NT2/D1 (cell line): ENCODE measurements at regions not wholly inside any gene's neighbourhood (a gene's known extent, or its start where the extent isn't known, plus 50 kb on each side); places are given as distances from the start of the nearest gene placed in this dataset.

Source experiments
- DNase-seq: peaks from one replicate; pipeline ENCODE4 v3.0.0-alpha.2; 2011; ENCODE audit warnings: low read depth, low spot score
- H3K27me3 ChIP-seq: 2 replicates; pipeline ENCODE4 v1.6.0; 2011; ENCODE audit warnings: mild to moderate bottlenecking; ENCODE audit not compliant: insufficient read length, insufficient read depth
- H3K36me3 ChIP-seq: 2 replicates; pipeline ENCODE4 v1.6.1; 2011; ENCODE audit warnings: mild to moderate bottlenecking, low read length, mixed read lengths; ENCODE audit not compliant: insufficient read depth, insufficient read length
- H3K4me1 ChIP-seq: 2 replicates; pipeline ENCODE4 v1.5.1; 2011; ENCODE audit not compliant: insufficient read depth, insufficient read length
- H3K4me3 ChIP-seq: 2 replicates; pipeline ENCODE4 v1.5.1; 2011; ENCODE audit warnings: low read depth; ENCODE audit not compliant: insufficient read length
- H3K9ac ChIP-seq: 2 replicates; pipeline ENCODE4 v1.6.0; 2011; ENCODE audit warnings: low read depth; ENCODE audit not compliant: insufficient read length
- H3K9me3 ChIP-seq: 2 replicates; pipeline ENCODE4 v1.5.1; 2011; ENCODE audit warnings: mild to moderate bottlenecking, low read length; ENCODE audit not compliant: insufficient read depth
- SUZ12 ChIP-seq: IDR thresholded peaks from 2 replicates; pipeline ENCODE4 v1.6.1; 2011; ENCODE audit not compliant: insufficient read length, insufficient read depth; ENCODE audit errors: extremely low read depth
- YY1 ChIP-seq: IDR thresholded peaks from 2 replicates; pipeline ENCODE4 v1.6.1; 2011; ENCODE audit not compliant: insufficient read length, insufficient read depth
- ZNF274 ChIP-seq: IDR thresholded peaks from 2 replicates; pipeline ENCODE4 v1.6.1; 2011; ENCODE audit warnings: mild to moderate bottlenecking, low read depth, low read length

DNA sequence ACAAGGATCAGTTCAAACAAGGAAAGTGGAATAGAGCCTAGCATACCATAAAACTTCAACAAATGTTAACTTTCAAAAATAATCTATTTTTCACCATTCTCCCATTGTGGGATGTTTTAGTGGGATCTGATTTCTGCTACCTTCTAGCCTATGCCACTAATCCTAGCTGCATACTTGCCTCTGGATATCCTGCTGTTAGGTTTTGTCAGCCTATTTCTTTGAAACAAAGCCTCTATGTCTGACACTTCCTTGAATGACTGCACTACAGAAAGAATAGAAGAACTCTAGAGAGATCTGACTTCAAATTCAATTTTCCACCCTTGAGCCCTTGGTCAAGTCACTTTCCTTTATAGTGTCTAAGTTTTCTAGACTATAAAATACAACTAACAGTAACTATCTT, 291.5 kb downstream of the PTH2R start:
- Histone ChIP-seq H3K4me1 (no peaks in the 10 kb centered on the region), H3K36me3 (no peaks in the 10 kb centered on the region), H3K4me3 (no peak overlapping the region), H3K9ac (no peak overlapping the region), H3K9me3 (no peaks in the 10 kb centered on the region), H3K27me3 (no peaks in the 10 kb centered on the region)
- no peak for TF ChIP-seq ZNF274
- no peak for TF ChIP-seq YY1
- TF ChIP-seq SUZ12: no peak
- DNase-seq: peak; percentile 50

GRCh38 chr2:208708486-208708885, 301.9 kb downstream of the PTH2R start:
- H3K9me3 ChIP-seq: no peaks in the 10 kb centered on the region
- no peaks in the 10 kb centered on the region for H3K36me3 ChIP-seq
- DNase-seq: no peak
- no peaks in the 10 kb centered on the region for H3K27me3 ChIP-seq
- TF ChIP-seq SUZ12 (no peak), ZNF274 (no peak), YY1 (no peak)
- H3K9ac ChIP-seq: no peak overlapping the region
- no peaks in the 10 kb centered on the region for H3K4me1 ChIP-seq
- no peak overlapping the region for H3K4me3 ChIP-seq

DNA sequence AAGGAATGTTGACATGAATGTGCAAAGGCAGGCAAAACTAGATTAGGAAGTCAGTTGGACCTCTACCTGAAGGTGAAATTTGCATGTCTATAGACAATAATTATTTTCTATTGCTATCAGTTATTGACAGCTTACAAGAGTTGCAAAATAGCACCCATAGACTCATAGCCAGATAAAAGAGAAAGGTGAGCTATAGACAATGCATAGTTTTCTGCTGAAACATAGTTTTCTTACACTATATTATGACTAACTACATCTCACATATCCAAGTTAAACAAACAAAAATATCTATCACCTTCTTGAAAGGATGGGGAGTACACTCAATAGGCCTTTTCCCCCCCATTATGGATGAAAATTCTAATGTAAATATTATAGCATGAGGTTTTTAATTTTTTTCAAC, 305.0 kb downstream of the PTH2R start:
- H3K4me1 ChIP-seq: no peaks in the 10 kb centered on the region
- TF ChIP-seq ZNF274: no peak
- TF ChIP-seq SUZ12: no peak
- TF ChIP-seq YY1: no peak
- no peaks in the 10 kb centered on the region for H3K27me3 ChIP-seq
- no peak overlapping the region for H3K9ac ChIP-seq
- no peaks in the 10 kb centered on the region for H3K9me3 ChIP-seq
- H3K4me3 ChIP-seq: no peak overlapping the region
- no peaks in the 10 kb centered on the region for H3K36me3 ChIP-seq
- DNase-seq: no peak

GRCh38 chr2:208713066-208713745, 306.6 kb downstream of the PTH2R start:
- no peaks in the 10 kb centered on the region for H3K36me3 ChIP-seq
- no peaks in the 10 kb centered on the region for H3K9me3 ChIP-seq
- TF ChIP-seq SUZ12 (no peak), ZNF274 (no peak), YY1 (no peak)
- no peaks in the 10 kb centered on the region for H3K4me1 ChIP-seq
- DNase-seq: no peak
- H3K27me3 ChIP-seq: no peaks in the 10 kb centered on the region
- no peak overlapping the region for H3K9ac ChIP-seq
- no peak overlapping the region for H3K4me3 ChIP-seq

DNA sequence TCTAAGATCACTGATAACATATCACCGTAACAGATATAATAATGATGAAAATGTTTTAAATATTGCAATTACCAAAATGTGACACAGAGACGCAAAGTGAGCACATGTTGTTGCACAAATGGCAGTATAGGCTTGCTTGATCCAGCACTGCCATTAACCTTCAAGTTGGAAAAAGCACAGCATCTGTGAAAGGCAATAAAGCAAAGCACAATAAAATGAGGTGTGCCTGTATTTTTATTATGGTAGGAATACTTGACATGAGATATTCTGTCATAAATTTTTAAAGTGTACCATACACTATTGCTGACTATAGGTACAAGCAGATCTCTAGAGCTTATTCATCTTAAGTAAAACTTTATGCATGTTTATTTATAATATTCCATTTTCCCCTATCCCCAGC, 312.2 kb downstream of the PTH2R start:
- no peak overlapping the region for H3K9ac ChIP-seq
- no peaks in the 10 kb centered on the region for H3K9me3 ChIP-seq
- DNase-seq: no peak
- no peaks in the 10 kb centered on the region for H3K27me3 ChIP-seq
- H3K4me3 ChIP-seq: no peak overlapping the region
- no peaks in the 10 kb centered on the region for H3K36me3 ChIP-seq
- TF ChIP-seq ZNF274 (no peak), YY1 (no peak), SUZ12 (no peak)
- H3K4me1 ChIP-seq: no peaks in the 10 kb centered on the region

DNA sequence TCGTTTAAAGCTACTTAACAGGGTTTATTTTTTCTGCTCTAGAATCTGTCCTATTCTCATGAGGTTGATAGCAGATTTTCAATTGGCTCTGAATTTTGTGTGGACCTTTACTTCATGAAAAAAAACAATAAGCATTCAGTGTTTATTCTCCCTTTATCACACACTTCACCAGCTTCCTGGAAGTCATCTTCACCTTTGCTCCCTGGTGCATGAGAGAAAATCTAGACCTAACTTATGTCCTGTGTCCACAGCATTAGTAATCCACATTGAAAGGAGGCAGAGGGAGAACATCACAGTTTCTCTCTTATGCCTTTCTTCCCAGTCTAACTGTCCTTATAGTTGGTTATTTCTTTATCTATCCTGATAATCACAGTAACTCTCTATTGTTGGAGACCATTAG, 316.1 kb downstream of the PTH2R start:
- no peaks in the 10 kb centered on the region for H3K36me3 ChIP-seq
- no peaks in the 10 kb centered on the region for H3K4me1 ChIP-seq
- TF ChIP-seq ZNF274 (no peak), YY1 (no peak), SUZ12 (no peak)
- H3K4me3 ChIP-seq: no peak overlapping the region
- DNase-seq: no peak
- no peaks in the 10 kb centered on the region for H3K9me3 ChIP-seq
- no peaks in the 10 kb centered on the region for H3K27me3 ChIP-seq
- H3K9ac ChIP-seq: no peak overlapping the region

DNA sequence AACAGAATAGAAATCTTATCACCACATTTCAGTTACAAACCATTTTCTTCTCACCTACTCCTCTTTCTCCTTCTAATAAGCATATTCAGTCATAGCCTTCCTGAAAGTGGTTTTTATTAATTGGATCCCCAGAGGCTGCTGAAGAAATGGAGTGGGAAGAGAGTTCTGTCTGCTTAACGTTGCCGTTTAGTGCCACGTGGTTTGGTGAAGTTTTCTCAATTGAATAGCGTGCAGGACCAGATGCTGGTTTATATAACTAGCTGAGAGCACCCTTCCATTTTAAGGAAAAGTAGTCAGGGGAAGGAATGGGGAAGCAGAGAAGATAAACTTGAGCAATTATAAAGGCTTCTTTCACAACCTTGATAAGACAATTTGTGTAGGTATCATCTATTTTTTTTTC, 318.7 kb downstream of the PTH2R start:
- H3K9ac ChIP-seq: no peak overlapping the region
- H3K27me3 ChIP-seq: no peaks in the 10 kb centered on the region
- H3K4me3 ChIP-seq: no peak overlapping the region
- DNase-seq: no peak
- TF ChIP-seq ZNF274: no peak
- TF ChIP-seq SUZ12: no peak
- TF ChIP-seq YY1: no peak
- H3K9me3 ChIP-seq: no peaks in the 10 kb centered on the region
- no peaks in the 10 kb centered on the region for H3K4me1 ChIP-seq
- H3K36me3 ChIP-seq: no peaks in the 10 kb centered on the region
